ENCODE measurements at regions not wholly inside any gene's neighbourhood (a gene's known extent, or its start where the extent isn't known, plus 50 kb on each side); places are given as distances from the start of the nearest gene placed in this dataset.

- TF ChIP-seq CTCF (IDR thresholded peaks at IDR 0.05): no peak
- no peak for TF ChIP-seq MAX (CRISPR knock-in tag; IDR thresholded peaks at IDR 0.05)
- no peak for TF ChIP-seq ZNF138 (CRISPR knock-in tag; conservative IDR thresholded peaks at IDR 0.05)
These were observed 297.8 kb downstream of the ZNF536 start for GRCh38 chr19:30670011-30670329.
